Right renal cortex interstitium (tissue), 3 donors: ENCODE measurements at regions not wholly inside any gene's neighbourhood (a gene's known extent, or its start where the extent isn't known, plus 50 kb on each side); places are given as distances from the start of the nearest gene placed in this dataset.
"Not testable (repeated sequence)": the region's sequence is repeated elsewhere in the genome, so short reads cannot be mapped to it uniquely, and the experiment has no call there.

ENCODE experiments used
- DNase-seq, 3 donors: peaks; one replicate each; pipeline ENCODE4 v3.0.0-alpha.2; 2013; ENCODE audit warnings: low read depth in 3 of 3, low spot score in 2 of 3

GRCh38 chr22:25504017-25504416 lies 60.5 kb upstream of the GRK3 start:
- DNase-seq = not testable (repeated sequence)

GRCh38 chr22:25508161-25508560 lies 56.3 kb upstream of the GRK3 start:
- DNase-seq = no peak

GRCh38 chr22:25508761-25509321 lies 55.6 kb upstream of the GRK3 start:
- no peak for DNase-seq

GRCh38 chr22:25509374-25509791 lies 55.1 kb upstream of the GRK3 start:
- no peak for DNase-seq

GRCh38 chr22:25510876-25511275 lies 53.6 kb upstream of the GRK3 start:
- DNase-seq = no peak

- DNase-seq = no peak
Measured at GRCh38 chr22:25511725-25512124, 52.8 kb upstream of the GRK3 start.

GRCh38 chr22:25514436-25515180 lies 49.9 kb upstream of the GRK3 start:
- no peak for DNase-seq
